GM10266 (cell line): ENCODE measurements at regions not wholly inside any gene's neighbourhood (a gene's known extent, or its start where the extent isn't known, plus 50 kb on each side); places are given as distances from the start of the nearest gene placed in this dataset.

Experiments
- DNase-seq: peaks from one replicate; pipeline ENCODE4 v3.0.0; 2012; ENCODE audit errors: extremely low spot score
- TF ChIP-seq, protein P1 (sequence below): IDR thresholded peaks from 2 replicates; pipeline ENCODE4 v1.5.1; 2012; ENCODE audit warnings: mild to moderate bottlenecking, low read depth; ENCODE audit not compliant: control insufficient read depth, insufficient read depth; ENCODE audit errors: missing control alignments

DNA sequence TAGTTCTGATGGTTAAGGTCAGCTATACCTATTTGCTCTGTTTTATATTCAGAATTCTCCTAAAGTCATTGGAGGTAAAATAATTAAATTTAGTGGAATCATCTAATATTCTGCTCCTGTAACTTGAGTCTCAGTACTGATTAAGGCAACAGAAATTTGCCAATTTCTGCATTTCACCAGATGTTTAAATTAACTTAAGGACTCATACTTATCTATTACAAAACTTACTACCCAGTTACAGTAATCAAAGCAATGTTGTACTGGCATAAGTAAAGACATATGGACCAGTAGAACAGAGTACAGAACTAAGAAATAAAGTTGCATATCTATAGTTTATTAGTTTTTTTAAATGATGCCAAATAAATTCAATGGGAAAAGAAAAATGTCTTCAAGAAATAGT is 1043.8 kb downstream of the OTOL1 start:
- TF ChIP-seq, protein P1, sequence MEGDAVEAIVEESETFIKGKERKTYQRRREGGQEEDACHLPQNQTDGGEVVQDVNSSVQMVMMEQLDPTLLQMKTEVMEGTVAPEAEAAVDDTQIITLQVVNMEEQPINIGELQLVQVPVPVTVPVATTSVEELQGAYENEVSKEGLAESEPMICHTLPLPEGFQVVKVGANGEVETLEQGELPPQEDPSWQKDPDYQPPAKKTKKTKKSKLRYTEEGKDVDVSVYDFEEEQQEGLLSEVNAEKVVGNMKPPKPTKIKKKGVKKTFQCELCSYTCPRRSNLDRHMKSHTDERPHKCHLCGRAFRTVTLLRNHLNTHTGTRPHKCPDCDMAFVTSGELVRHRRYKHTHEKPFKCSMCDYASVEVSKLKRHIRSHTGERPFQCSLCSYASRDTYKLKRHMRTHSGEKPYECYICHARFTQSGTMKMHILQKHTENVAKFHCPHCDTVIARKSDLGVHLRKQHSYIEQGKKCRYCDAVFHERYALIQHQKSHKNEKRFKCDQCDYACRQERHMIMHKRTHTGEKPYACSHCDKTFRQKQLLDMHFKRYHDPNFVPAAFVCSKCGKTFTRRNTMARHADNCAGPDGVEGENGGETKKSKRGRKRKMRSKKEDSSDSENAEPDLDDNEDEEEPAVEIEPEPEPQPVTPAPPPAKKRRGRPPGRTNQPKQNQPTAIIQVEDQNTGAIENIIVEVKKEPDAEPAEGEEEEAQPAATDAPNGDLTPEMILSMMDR = no peak

DNA sequence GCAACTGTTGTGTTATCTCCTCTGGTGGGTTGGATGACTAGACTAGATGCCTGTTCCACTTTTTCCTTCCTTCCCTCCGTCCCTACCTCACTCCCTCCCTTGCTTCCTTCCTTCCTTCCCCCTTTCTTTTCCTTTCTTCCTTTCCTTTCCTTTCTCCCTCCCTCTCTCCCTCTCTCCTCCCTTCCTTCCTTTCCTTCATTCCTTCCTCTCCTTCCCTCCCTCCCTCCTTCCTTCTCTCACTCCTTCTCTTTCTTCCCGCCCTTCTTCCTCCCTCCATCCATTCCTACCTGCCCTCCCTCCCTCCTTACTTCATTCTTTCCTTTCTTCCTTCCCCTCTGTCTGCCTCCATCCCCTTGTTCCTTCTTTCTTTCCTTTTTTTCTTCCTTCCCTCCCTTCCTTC is 1045.3 kb downstream of the OTOL1 start:
- DNase-seq = no peak
- TF ChIP-seq, protein P1 = no peak

More for the DNA sequence above, 1043.8 kb downstream of the OTOL1 start:
- no peak for DNase-seq

DNA sequence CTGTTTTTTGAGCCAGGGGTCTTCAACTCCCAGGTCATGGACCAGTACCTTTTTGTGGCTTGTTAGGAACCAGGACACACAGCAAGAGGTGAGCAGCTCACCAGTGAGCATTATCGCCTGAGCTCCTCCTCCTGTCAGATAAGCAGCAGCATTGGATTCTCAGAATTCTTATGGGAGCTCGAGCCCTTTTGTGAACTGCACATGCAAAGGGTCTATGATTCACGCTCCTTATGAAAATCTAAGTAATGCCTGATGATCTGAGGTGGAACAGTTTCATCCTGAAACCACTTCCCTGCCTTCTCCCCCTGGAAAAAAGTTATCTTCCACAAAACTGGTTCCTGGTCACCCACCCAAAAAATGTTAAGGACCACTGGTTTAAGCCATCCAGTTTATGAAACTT is 1047.6 kb downstream of the OTOL1 start:
- DNase-seq = no peak
- TF ChIP-seq, protein P1 = no peak

DNA sequence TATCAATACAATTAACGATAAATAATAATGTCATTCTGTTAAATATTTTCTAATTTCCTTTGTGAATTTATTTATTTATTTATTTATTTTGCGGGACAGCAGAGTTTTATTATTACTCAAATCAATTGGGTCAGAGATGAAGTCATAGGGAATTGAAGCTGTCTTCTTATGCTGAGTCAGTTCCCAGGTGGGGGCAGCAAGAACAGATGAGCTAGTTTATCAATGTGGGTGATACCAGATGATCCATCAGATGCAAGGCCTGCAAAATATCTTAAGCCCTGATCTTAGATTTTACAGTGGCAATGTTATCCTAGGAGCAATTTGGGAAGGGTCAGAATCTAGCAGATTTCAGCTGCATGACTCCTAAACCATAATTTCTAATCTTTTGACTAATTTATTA is 1050.3 kb downstream of the OTOL1 start:
- TF ChIP-seq, protein P1 = no peak
- DNase-seq = no peak

DNA sequence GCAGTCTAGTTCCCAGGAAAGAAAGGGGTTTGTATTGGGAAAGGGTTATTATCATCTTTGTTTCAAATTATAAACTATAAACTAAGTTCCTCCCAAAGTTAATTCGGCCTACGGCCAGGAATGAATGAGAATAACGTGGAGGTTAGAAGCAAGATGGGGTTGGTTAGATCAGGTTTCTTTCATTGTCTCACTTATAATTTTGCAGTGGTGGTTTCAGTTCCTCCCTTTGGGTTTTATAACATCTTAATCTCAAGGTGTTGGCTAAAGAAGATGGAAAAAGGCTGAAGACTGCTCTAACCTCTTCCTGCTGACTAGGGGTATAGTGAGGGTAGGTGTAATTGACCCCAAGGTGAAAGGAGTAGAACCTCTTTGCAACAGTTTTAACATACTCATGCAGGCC is 1050.7 kb downstream of the OTOL1 start:
- no peak for DNase-seq
- TF ChIP-seq, protein P1 = no peak

DNA sequence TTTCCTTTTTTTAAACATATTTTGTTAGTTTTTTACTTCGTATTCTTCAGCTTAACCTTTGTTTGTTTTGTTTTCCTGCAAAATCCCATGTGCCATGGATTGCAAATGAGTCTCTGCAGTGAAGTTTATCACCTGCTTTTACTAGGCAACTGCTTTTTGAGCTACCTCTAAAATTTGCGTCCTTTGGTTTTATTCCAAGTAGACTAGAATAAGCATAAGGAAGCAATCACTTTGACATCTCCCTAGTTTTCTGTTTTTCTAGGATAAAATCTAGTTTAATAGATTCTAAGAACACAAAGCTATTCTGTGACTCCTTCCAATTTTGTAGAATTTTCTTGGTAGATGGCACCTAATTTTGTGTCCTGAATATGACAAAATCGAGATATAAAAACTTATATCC is 1059.2 kb downstream of the OTOL1 start:
- no peak for DNase-seq
- TF ChIP-seq, protein P1 = no peak

DNA sequence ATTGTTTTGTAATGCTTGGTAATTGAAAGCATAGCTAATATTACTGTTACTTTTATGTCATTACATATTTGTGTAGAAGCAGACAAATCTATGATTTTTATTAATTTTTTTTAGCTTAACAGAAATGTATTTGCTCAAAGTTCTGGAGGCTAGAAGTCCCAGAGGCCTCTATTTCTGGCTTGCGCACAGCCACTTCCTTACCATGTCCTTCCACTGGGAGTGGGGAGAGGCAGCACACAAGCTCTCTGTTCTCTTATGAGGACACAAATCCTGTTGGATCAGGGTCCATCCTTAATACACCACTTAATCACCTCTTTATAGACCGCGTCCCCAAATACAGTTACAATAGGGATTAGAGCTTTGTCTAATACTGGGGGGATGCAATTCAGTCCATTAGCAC is 1061.4 kb downstream of the OTOL1 start:
- DNase-seq = no peak
- TF ChIP-seq, protein P1 = no peak
